ENCODE measurements at regions not wholly inside any gene's neighbourhood (a gene's known extent, or its start where the extent isn't known, plus 50 kb on each side); places are given as distances from the start of the nearest gene placed in this dataset.

GRCh38 chr18:67217551-67218166 lies 298.9 kb downstream of the DSEL start:
- Histone ChIP-seq H3K9me3 (ENCODE audit: control insufficient read depth in 3 of 3, low read length in 3 of 3) (no peaks in the 10 kb centered on the region), H3K27ac (ENCODE audit: low read depth, low read length) (no peak overlapping the region), H3K27me3 (ENCODE audit: control insufficient read depth in 3 of 3, insufficient read depth in 3 of 3, low read length in 3 of 3) (no peaks in the 10 kb centered on the region), H3K9ac (ENCODE audit: low read depth in 1 of 3, low read length in 3 of 3) (no peak overlapping the region), H3K4me1 (ENCODE audit: control insufficient read depth in 3 of 3, insufficient read depth in 3 of 3, low read length in 3 of 3) (no peaks in the 10 kb centered on the region), H3K36me3 (ENCODE audit: control insufficient read depth in 3 of 3, insufficient read depth in 3 of 3, low read length in 3 of 3) (no peaks in the 10 kb centered on the region), H3K4me3 (ENCODE audit: low read length in 3 of 3) (no peak overlapping the region)

- no peaks in the 10 kb centered on the region for H3K36me3 ChIP-seq (ENCODE audit: control insufficient read depth in 3 of 3, insufficient read depth in 3 of 3, low read length in 3 of 3)
- no peak overlapping the region for H3K9ac ChIP-seq (ENCODE audit: low read depth in 1 of 3, low read length in 3 of 3)
- H3K9me3 ChIP-seq (ENCODE audit: control insufficient read depth in 3 of 3, low read length in 3 of 3) = no peaks in the 10 kb centered on the region
- H3K4me3 ChIP-seq (ENCODE audit: low read length in 3 of 3) = no peak overlapping the region
- H3K27ac ChIP-seq (ENCODE audit: low read depth, low read length) = no peak overlapping the region
- no peaks in the 10 kb centered on the region for H3K4me1 ChIP-seq (ENCODE audit: control insufficient read depth in 3 of 3, insufficient read depth in 3 of 3, low read length in 3 of 3)
- H3K27me3 ChIP-seq (ENCODE audit: control insufficient read depth in 3 of 3, insufficient read depth in 3 of 3, low read length in 3 of 3) = no peaks in the 10 kb centered on the region
Measured at GRCh38 chr18:67216846-67217245, 299.7 kb downstream of the DSEL start.

GRCh38 chr18:67215686-67216085 lies 300.8 kb downstream of the DSEL start:
- no peak overlapping the region for H3K9ac ChIP-seq (ENCODE audit: low read depth in 1 of 3, low read length in 3 of 3)
- no peaks in the 10 kb centered on the region for H3K4me1 ChIP-seq (ENCODE audit: control insufficient read depth in 3 of 3, insufficient read depth in 3 of 3, low read length in 3 of 3)
- H3K27me3 ChIP-seq (ENCODE audit: control insufficient read depth in 3 of 3, insufficient read depth in 3 of 3, low read length in 3 of 3) = no peaks in the 10 kb centered on the region
- H3K36me3 ChIP-seq (ENCODE audit: control insufficient read depth in 3 of 3, insufficient read depth in 3 of 3, low read length in 3 of 3) = no peaks in the 10 kb centered on the region
- H3K9me3 ChIP-seq (ENCODE audit: control insufficient read depth in 3 of 3, low read length in 3 of 3) = no peaks in the 10 kb centered on the region
- no peak overlapping the region for H3K4me3 ChIP-seq (ENCODE audit: low read length in 3 of 3)
- no peak overlapping the region for H3K27ac ChIP-seq (ENCODE audit: low read depth, low read length)

- H3K9ac ChIP-seq (ENCODE audit: low read depth in 1 of 3, low read length in 3 of 3) = no peak overlapping the region
- H3K27me3 ChIP-seq (ENCODE audit: control insufficient read depth in 3 of 3, insufficient read depth in 3 of 3, low read length in 3 of 3) = no peaks in the 10 kb centered on the region
- no peaks in the 10 kb centered on the region for H3K4me1 ChIP-seq (ENCODE audit: control insufficient read depth in 3 of 3, insufficient read depth in 3 of 3, low read length in 3 of 3)
- no peak overlapping the region for H3K27ac ChIP-seq (ENCODE audit: low read depth, low read length)
- no peaks in the 10 kb centered on the region for H3K36me3 ChIP-seq (ENCODE audit: control insufficient read depth in 3 of 3, insufficient read depth in 3 of 3, low read length in 3 of 3)
- no peak overlapping the region for H3K4me3 ChIP-seq (ENCODE audit: low read length in 3 of 3)
- no peaks in the 10 kb centered on the region for H3K9me3 ChIP-seq (ENCODE audit: control insufficient read depth in 3 of 3, low read length in 3 of 3)
Measured at GRCh38 chr18:67211646-67212045, 304.9 kb downstream of the DSEL start.

- Histone ChIP-seq H3K9ac (ENCODE audit: low read depth in 1 of 3, low read length in 3 of 3) (no peak overlapping the region), H3K27me3 (ENCODE audit: control insufficient read depth in 3 of 3, insufficient read depth in 3 of 3, low read length in 3 of 3) (peaks cover 0 to 5% (median 3%) of the 10 kb centered on the region in 3 donors), H3K36me3 (ENCODE audit: control insufficient read depth in 3 of 3, insufficient read depth in 3 of 3, low read length in 3 of 3) (no peaks in the 10 kb centered on the region)
Measured at GRCh38 chr18:67200665-67201064, 315.9 kb downstream of the DSEL start.

GRCh38 chr18:67199993-67200617 lies 316.4 kb downstream of the DSEL start:
- H3K27ac ChIP-seq (ENCODE audit: low read depth, low read length) = no peak overlapping the region
- H3K4me3 ChIP-seq (ENCODE audit: low read length in 3 of 3) = no peak overlapping the region
- no peaks in the 10 kb centered on the region for H3K4me1 ChIP-seq (ENCODE audit: control insufficient read depth in 3 of 3, insufficient read depth in 3 of 3, low read length in 3 of 3)
- no peaks in the 10 kb centered on the region for H3K36me3 ChIP-seq (ENCODE audit: control insufficient read depth in 3 of 3, insufficient read depth in 3 of 3, low read length in 3 of 3)
- peaks cover 0 to 5% (median 3%) of the 10 kb centered on the region in 3 donors for H3K27me3 ChIP-seq (ENCODE audit: control insufficient read depth in 3 of 3, insufficient read depth in 3 of 3, low read length in 3 of 3)
- no peaks in the 10 kb centered on the region for H3K9me3 ChIP-seq (ENCODE audit: control insufficient read depth in 3 of 3, low read length in 3 of 3)
- H3K9ac ChIP-seq (ENCODE audit: low read depth in 1 of 3, low read length in 3 of 3) = no peak overlapping the region

More at GRCh38 chr18:67200665-67201064, 315.9 kb downstream of the DSEL start:
- Histone ChIP-seq H3K4me1 (ENCODE audit: control insufficient read depth in 3 of 3, insufficient read depth in 3 of 3, low read length in 3 of 3) (no peaks in the 10 kb centered on the region), H3K27ac (ENCODE audit: low read depth, low read length) (no peak overlapping the region), H3K9me3 (ENCODE audit: control insufficient read depth in 3 of 3, low read length in 3 of 3) (no peaks in the 10 kb centered on the region), H3K4me3 (ENCODE audit: low read length in 3 of 3) (no peak overlapping the region)

GRCh38 chr18:67194886-67195285 lies 321.6 kb downstream of the DSEL start:
- H3K9ac ChIP-seq (ENCODE audit: low read depth in 1 of 3, low read length in 3 of 3) = no peak overlapping the region
- H3K27ac ChIP-seq (ENCODE audit: low read depth, low read length) = no peak overlapping the region
- no peaks in the 10 kb centered on the region for H3K4me1 ChIP-seq (ENCODE audit: control insufficient read depth in 3 of 3, insufficient read depth in 3 of 3, low read length in 3 of 3)
- no peaks in the 10 kb centered on the region for H3K27me3 ChIP-seq (ENCODE audit: control insufficient read depth in 3 of 3, insufficient read depth in 3 of 3, low read length in 3 of 3)
- H3K9me3 ChIP-seq (ENCODE audit: control insufficient read depth in 3 of 3, low read length in 3 of 3) = no peaks in the 10 kb centered on the region
- no peak overlapping the region for H3K4me3 ChIP-seq (ENCODE audit: low read length in 3 of 3)
- no peaks in the 10 kb centered on the region for H3K36me3 ChIP-seq (ENCODE audit: control insufficient read depth in 3 of 3, insufficient read depth in 3 of 3, low read length in 3 of 3)

- Histone ChIP-seq H3K9ac (ENCODE audit: low read depth in 1 of 3, low read length in 3 of 3) (no peak overlapping the region), H3K27ac (ENCODE audit: low read depth, low read length) (no peak overlapping the region), H3K27me3 (ENCODE audit: control insufficient read depth in 3 of 3, insufficient read depth in 3 of 3, low read length in 3 of 3) (no peaks in the 10 kb centered on the region), H3K36me3 (ENCODE audit: control insufficient read depth in 3 of 3, insufficient read depth in 3 of 3, low read length in 3 of 3) (no peaks in the 10 kb centered on the region), H3K4me3 (ENCODE audit: low read length in 3 of 3) (no peak overlapping the region), H3K9me3 (ENCODE audit: control insufficient read depth in 3 of 3, low read length in 3 of 3) (no peaks in the 10 kb centered on the region), H3K4me1 (ENCODE audit: control insufficient read depth in 3 of 3, insufficient read depth in 3 of 3, low read length in 3 of 3) (no peaks in the 10 kb centered on the region)
Measured at GRCh38 chr18:67192535-67192934, 324.0 kb downstream of the DSEL start.

GRCh38 chr18:67183398-67183797 lies 333.1 kb downstream of the DSEL start:
- no peaks in the 10 kb centered on the region for H3K27me3 ChIP-seq (ENCODE audit: control insufficient read depth in 3 of 3, insufficient read depth in 3 of 3, low read length in 3 of 3)
- no peak overlapping the region for H3K4me3 ChIP-seq (ENCODE audit: low read length in 3 of 3)
- no peak overlapping the region for H3K27ac ChIP-seq (ENCODE audit: low read depth, low read length)
- no peak overlapping the region for H3K9ac ChIP-seq (ENCODE audit: low read depth in 1 of 3, low read length in 3 of 3)
- H3K4me1 ChIP-seq (ENCODE audit: control insufficient read depth in 3 of 3, insufficient read depth in 3 of 3, low read length in 3 of 3) = no peaks in the 10 kb centered on the region
- no peaks in the 10 kb centered on the region for H3K9me3 ChIP-seq (ENCODE audit: control insufficient read depth in 3 of 3, low read length in 3 of 3)
- no peaks in the 10 kb centered on the region for H3K36me3 ChIP-seq (ENCODE audit: control insufficient read depth in 3 of 3, insufficient read depth in 3 of 3, low read length in 3 of 3)

GRCh38 chr18:67179726-67180125 lies 336.8 kb downstream of the DSEL start:
- no peaks in the 10 kb centered on the region for H3K4me1 ChIP-seq (ENCODE audit: control insufficient read depth in 3 of 3, insufficient read depth in 3 of 3, low read length in 3 of 3)
- no peaks in the 10 kb centered on the region for H3K27me3 ChIP-seq (ENCODE audit: control insufficient read depth in 3 of 3, insufficient read depth in 3 of 3, low read length in 3 of 3)
- H3K4me3 ChIP-seq (ENCODE audit: low read length in 3 of 3) = no peak overlapping the region
- H3K9me3 ChIP-seq (ENCODE audit: control insufficient read depth in 3 of 3, low read length in 3 of 3) = no peaks in the 10 kb centered on the region
- no peak overlapping the region for H3K27ac ChIP-seq (ENCODE audit: low read depth, low read length)
- H3K9ac ChIP-seq (ENCODE audit: low read depth in 1 of 3, low read length in 3 of 3) = no peak overlapping the region
- no peaks in the 10 kb centered on the region for H3K36me3 ChIP-seq (ENCODE audit: control insufficient read depth in 3 of 3, insufficient read depth in 3 of 3, low read length in 3 of 3)
